GM10248 (cell line): ENCODE measurements at regions not wholly inside any gene's neighbourhood (a gene's known extent, or its start where the extent isn't known, plus 50 kb on each side); places are given as distances from the start of the nearest gene placed in this dataset.

Experiments
- CTCF ChIA-PET: fragments of 300-600 bp; sonication (Branson Sonifier 250); formaldehyde crosslinking; extraction: SDS; loops from one replicate; lab custom pipeline; 2021; ENCODE audit warnings: antibody characterized with exemption; lab: Yijun Ruan, JAX
- POLR2A ChIA-PET: fragments of 350-650 bp; sonication (Branson Sonifier 250); formaldehyde crosslinking; extraction: SDS; loops from one replicate; lab custom pipeline; 2020; ENCODE audit warnings: antibody characterized with exemption; lab: Yijun Ruan, JAX
- DNase-seq: peaks from one replicate; pipeline ENCODE4 v3.0.0; 2012; ENCODE audit errors: extremely low spot score
- CTCF ChIP-seq: IDR thresholded peaks from 2 replicates; pipeline ENCODE4 v1.5.1; 2012; ENCODE audit warnings: mild to moderate bottlenecking, low read depth; ENCODE audit errors: extremely low read depth, missing control alignments, control extremely low read depth

DNA sequence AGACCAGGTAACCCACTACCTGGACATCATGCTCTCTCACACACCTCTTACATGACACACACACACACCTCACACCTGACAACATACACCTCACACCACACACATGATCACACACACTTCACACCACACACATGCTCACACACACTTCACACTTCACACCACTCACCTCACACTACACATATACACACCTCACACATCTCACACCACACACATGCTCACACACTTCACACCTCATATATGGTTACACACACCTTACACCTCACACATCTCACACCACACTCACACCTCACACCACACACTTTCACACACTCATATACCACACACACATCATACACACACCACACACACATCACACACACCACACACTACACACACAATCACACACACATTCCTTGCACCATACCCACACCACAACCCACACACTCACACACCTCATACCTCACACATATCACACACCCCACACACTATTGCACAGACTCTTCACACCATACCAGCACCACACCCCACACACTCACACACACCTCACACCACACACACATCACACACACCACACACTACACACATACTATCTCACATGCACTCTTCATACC is 98.1 kb upstream of the PIEZO2 start:
- no peak for DNase-seq
- CTCF ChIA-PET, result no interaction called here
- TF ChIP-seq CTCF, result no peak
- POLR2A ChIA-PET, result no interaction called here

GRCh38 chr18:11246495-11247300 is 97.3 kb upstream of the PIEZO2 start:
- POLR2A ChIA-PET, result no interaction called here
- no peak for TF ChIP-seq CTCF
- CTCF ChIA-PET, result no interaction called here
- no peak for DNase-seq

GRCh38 chr18:11245879-11246278 is 96.5 kb upstream of the PIEZO2 start:
- CTCF ChIA-PET, result no interaction called here
- no peak for TF ChIP-seq CTCF

DNA sequence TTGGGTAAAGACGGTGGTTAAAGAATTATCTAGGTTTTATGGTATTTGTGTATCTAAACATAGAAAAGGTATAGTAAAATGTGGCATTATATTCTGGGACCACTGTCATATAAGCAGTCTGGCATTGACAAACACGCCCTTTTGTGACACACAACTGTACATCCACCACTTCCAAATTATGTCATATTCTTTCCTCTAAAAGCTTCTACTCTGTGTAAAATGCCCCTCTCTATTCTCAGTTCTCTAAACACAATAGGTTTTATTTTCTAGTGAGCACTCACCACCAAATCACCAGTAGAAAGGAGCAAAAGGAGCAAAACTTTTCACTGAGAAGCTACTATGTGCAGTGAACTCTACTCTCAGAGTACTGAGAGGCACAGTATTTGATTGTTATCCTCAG is 88.1 kb upstream of the PIEZO2 start:
- no peak for TF ChIP-seq CTCF
- ChIA-PET CTCF (no interaction called here), POLR2A (no interaction called here)
- DNase-seq, result no peak

More at GRCh38 chr18:11245879-11246278, 96.5 kb upstream of the PIEZO2 start:
- DNase-seq, result no peak
- POLR2A ChIA-PET, result no interaction called here

DNA sequence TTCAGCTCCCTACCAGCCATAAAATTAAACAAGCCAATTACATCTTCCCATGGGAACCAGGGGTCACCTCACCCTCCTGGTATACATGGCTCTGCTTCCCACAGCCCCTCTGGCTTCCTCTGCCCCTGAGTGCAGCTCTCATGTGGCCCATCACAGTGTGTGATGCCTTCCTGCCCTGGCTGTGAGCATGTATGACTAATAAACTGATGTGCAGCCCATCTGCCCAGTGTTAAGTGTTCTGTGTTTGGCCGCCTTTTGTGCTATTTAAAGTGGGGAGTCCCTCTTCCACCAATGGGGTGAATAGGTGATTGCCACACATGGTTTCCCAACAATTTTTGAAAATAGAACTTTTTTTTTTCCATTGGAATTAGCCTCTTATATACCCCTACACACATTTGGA is 87.7 kb upstream of the PIEZO2 start:
- no peak for DNase-seq
- POLR2A ChIA-PET, result no interaction called here
- CTCF ChIA-PET, result no interaction called here
- TF ChIP-seq CTCF, result no peak

GRCh38 chr18:11224153-11224552 is 74.8 kb upstream of the PIEZO2 start:
- CTCF ChIA-PET, result interaction anchor here (1.8 kb wide), 1 partner anchor 11 kb away, joined by 5 read pairs; no protein-coding TSS in a partner anchor
- POLR2A ChIA-PET, result no interaction called here
- no peak for TF ChIP-seq CTCF
- DNase-seq, result no peak
